GM23338 (cell line): ENCODE measurements at regions not wholly inside any gene's neighbourhood (a gene's known extent, or its start where the extent isn't known, plus 50 kb on each side); places are given as distances from the start of the nearest gene placed in this dataset.

ENCODE experiments used
- CREB1 ChIP-seq: fragments of 250-450 bp; sonication (Bioruptor Pico); IDR thresholded peaks from 2 replicates; pipeline ENCODE4 v1.5.0; 2020; ENCODE audit warnings: low read depth, mild to moderate bottlenecking, moderate library complexity
- CTCF ChIP-seq, 2 experiments: fragments of 200-600 bp in 1 of 2; sonication (generic) in 1 of 2; conservative IDR thresholded peaks; 2 replicates each; pipeline versions ENCODE4 v1.5.1 to v1.6.1; 2016 to 2017; ENCODE audit warnings: antibody characterized with exemption in 2 of 2, low read depth in 2 of 2, mild to moderate bottlenecking in 2 of 2, moderate library complexity in 1 of 2
- EZH2 ChIP-seq: fragments of 200-600 bp; sonication (generic); IDR thresholded peaks from one replicate; pipeline ENCODE4 v1.8.0; 2017; ENCODE audit warnings: antibody characterized with exemption, mild to moderate bottlenecking, low read depth; ENCODE audit not compliant: unreplicated experiment

GRCh38 chr12:90343966-90344365, 611.0 kb downstream of the CCER1 start:
- TF ChIP-seq CTCF (conservative IDR thresholded peaks at IDR 0.05; ENCODE audit: low read depth in 2 of 2) (no peak), EZH2 (no peak), CREB1 (CRISPR knock-in tag) (no peak)
